ENCODE measurements at regions not wholly inside any gene's neighbourhood (a gene's known extent, or its start where the extent isn't known, plus 50 kb on each side); places are given as distances from the start of the nearest gene placed in this dataset.

DNA sequence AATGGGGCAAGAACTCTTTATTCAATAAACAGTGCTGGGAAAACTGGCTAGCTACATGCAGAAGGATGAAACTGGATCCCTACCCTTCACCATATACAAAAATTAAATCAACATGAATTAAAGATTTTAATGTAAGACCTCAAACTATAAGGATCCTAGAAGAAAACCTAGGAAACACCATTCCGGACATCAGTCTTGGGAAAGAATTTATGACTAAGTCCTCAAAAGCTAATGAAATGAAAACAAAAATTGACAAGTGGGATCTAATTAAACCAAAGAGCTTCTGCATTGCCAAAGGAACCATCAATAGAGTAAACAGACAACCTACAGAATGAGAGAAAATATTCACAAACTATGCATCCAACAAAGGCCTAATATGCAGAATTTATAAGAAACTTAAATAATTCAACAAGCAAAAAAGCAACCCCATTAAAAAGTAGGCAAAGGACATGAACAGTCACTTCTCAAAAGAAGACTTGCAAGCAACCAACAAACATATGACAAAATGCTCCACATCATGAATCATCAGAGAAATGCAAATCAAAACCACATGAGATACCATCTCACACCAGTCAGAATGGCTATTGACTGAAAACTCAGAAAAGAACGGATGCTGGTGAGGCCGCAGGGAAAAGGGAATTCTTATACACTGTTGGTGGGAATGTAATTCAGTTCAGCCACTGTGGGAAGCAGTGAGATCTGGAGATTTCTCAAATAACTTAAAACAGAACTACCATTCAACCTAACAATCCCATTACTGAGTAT is 104.3 kb upstream of the MAP3K1 start:
- H3K36me3 ChIP-seq = no peaks in the 10 kb centered on the region
- no peaks in the 10 kb centered on the region for H3K4me1 ChIP-seq
- ATAC-seq = no peak
- H3K4me3 ChIP-seq = no peak overlapping the region
- no peak overlapping the region for H3K27ac ChIP-seq
- no peaks in the 10 kb centered on the region for H3K9me3 ChIP-seq
- TF ChIP-seq, protein P1, sequence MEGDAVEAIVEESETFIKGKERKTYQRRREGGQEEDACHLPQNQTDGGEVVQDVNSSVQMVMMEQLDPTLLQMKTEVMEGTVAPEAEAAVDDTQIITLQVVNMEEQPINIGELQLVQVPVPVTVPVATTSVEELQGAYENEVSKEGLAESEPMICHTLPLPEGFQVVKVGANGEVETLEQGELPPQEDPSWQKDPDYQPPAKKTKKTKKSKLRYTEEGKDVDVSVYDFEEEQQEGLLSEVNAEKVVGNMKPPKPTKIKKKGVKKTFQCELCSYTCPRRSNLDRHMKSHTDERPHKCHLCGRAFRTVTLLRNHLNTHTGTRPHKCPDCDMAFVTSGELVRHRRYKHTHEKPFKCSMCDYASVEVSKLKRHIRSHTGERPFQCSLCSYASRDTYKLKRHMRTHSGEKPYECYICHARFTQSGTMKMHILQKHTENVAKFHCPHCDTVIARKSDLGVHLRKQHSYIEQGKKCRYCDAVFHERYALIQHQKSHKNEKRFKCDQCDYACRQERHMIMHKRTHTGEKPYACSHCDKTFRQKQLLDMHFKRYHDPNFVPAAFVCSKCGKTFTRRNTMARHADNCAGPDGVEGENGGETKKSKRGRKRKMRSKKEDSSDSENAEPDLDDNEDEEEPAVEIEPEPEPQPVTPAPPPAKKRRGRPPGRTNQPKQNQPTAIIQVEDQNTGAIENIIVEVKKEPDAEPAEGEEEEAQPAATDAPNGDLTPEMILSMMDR (IDR thresholded peaks at IDR 0.05) = no peak
- no peak for DNase-seq
- intact Hi-C loops (cut with DNase I) = no loop called here
- H3K27me3 ChIP-seq = no peaks in the 10 kb centered on the region

DNA sequence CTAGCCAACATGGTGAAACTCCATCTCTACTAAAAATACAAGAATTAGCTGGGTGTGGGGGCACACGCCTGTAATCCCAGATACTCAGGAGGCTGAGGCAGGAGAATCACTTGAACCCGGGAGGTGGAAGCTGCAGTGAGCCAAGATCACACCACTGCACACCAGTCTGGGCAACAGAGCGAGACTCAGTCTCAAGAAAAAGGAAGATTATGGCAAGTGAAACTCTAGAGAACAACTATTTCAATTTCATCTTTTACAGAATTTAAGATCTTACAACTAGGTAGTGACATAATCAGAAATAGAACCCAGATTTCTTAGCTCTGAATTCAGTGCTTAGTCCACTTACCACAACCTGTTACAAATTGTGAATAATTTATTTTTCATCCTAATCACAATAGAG is 108.8 kb upstream of the MAP3K1 start:
- Histone ChIP-seq H3K9me3 (no peaks in the 10 kb centered on the region), H3K4me1 (no peaks in the 10 kb centered on the region), H3K27me3 (no peaks in the 10 kb centered on the region), H3K36me3 (no peaks in the 10 kb centered on the region), H3K27ac (no peak overlapping the region), H3K4me3 (no peak overlapping the region)
- no peak for ATAC-seq
- TF ChIP-seq, protein P1 (IDR thresholded peaks at IDR 0.05) = no peak
- no peak for DNase-seq
- intact Hi-C loops (cut with DNase I) = no loop called here

DNA sequence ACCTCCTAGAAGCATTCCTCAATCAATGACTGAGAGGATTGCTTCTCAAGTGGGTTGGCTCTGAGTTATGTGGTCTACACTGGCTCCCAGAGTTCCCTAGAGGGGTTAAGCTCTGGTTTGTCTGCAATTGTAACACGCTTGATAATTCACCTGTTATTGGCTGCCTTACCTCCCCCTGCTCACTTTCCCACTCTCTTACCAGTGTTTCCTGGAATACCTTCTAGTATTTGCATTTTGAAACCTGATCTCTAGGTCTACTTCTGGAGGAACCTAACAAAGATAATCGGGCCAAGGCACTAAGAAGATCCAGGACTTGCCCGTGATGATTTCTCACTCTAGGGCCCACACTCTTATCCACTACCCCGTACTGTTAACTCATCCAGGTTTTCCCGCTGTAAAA is 110.1 kb upstream of the MAP3K1 start:
- H3K4me3 ChIP-seq = no peak overlapping the region
- no peaks in the 10 kb centered on the region for H3K9me3 ChIP-seq
- TF ChIP-seq, protein P1 (IDR thresholded peaks at IDR 0.05) = no peak
- ATAC-seq (no peak), DNase-seq (no peak)
- no peaks in the 10 kb centered on the region for H3K27me3 ChIP-seq
- no peaks in the 10 kb centered on the region for H3K36me3 ChIP-seq
- no peaks in the 10 kb centered on the region for H3K4me1 ChIP-seq
- intact Hi-C loops (cut with DNase I) = no loop called here
- H3K27ac ChIP-seq = no peak overlapping the region

DNA sequence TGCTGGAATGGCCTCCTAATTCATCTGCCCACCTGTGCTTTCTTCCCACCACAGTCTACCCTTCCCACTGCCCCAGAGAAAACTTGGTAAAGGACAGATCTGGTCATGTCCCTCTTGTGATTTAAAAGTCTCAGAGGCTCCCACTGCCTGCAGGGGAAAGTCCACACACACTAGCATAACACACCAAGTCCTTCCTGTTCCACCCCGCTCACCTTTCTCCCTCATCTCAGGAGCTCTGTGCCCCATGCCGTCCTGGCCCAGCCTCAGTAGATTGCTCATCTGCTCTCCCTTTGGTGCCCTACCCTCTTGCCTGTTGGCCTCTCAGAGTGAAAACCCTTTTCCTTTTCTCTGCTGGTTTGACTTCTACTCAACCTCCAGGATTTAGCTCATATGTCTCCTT is 111.4 kb upstream of the MAP3K1 start:
- no peaks in the 10 kb centered on the region for H3K27me3 ChIP-seq
- TF ChIP-seq, protein P1 (IDR thresholded peaks at IDR 0.05) = no peak
- no peak overlapping the region for H3K4me3 ChIP-seq
- no peaks in the 10 kb centered on the region for H3K36me3 ChIP-seq
- no peaks in the 10 kb centered on the region for H3K9me3 ChIP-seq
- no peaks in the 10 kb centered on the region for H3K4me1 ChIP-seq
- intact Hi-C loops (cut with DNase I) = no loop called here
- no peak for ATAC-seq
- H3K27ac ChIP-seq = no peak overlapping the region
- DNase-seq = no peak

DNA sequence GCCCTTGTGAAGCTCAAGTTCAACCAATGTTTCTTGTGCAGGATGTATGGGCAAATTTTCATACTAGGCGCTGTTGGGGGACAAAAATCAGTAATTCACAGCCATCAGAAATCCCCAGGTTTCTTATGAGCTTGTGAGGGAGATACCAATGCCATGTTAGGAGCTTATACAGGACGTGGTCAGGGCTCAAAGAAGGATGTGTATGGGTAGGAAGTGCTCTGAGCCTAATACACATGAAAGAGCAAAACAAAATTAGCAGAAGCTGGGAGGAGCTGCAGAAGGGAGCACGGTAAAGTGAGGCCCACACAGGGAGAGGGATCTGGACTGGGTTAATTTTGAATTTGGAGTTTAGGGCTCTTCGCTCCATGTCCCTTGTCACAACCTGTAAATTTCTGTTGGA is 114.6 kb upstream of the MAP3K1 start:
- TF ChIP-seq, protein P1 (IDR thresholded peaks at IDR 0.05) = no peak
- no peaks in the 10 kb centered on the region for H3K27me3 ChIP-seq
- intact Hi-C loops (cut with DNase I) = no loop called here
- no peak for DNase-seq
- no peak for ATAC-seq
- no peak overlapping the region for H3K4me3 ChIP-seq
- no peaks in the 10 kb centered on the region for H3K36me3 ChIP-seq
- H3K4me1 ChIP-seq = no peaks in the 10 kb centered on the region
- no peaks in the 10 kb centered on the region for H3K9me3 ChIP-seq
- H3K27ac ChIP-seq = no peak overlapping the region

DNA sequence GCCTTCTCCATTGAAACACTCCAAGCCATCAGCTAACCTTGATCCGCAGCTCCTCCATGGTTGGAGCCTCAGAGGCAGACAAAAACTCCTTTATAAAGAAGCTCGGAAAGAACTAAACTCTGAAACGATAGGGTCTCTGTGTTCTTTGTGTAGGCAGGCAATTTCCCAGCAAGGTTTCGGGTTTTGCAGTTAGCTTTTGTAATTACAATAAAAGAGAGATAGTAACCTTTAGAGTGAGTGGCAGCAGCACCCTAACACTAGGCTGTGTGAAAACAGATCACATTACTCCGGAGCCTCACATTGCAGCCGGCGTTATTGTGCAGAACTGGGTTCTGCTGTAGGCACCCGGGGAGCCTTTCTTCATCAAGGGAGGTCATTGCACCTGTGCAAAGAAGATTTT is 115.8 kb upstream of the MAP3K1 start:
- DNase-seq (no peak), ATAC-seq (no peak)
- no peaks in the 10 kb centered on the region for H3K27me3 ChIP-seq
- H3K4me3 ChIP-seq = no peak overlapping the region
- TF ChIP-seq, protein P1 (IDR thresholded peaks at IDR 0.05) = no peak
- H3K27ac ChIP-seq = no peak overlapping the region
- H3K9me3 ChIP-seq = no peaks in the 10 kb centered on the region
- no peaks in the 10 kb centered on the region for H3K36me3 ChIP-seq
- no peaks in the 10 kb centered on the region for H3K4me1 ChIP-seq
- intact Hi-C loops (cut with DNase I) = no loop called here

All from upper lobe of right lung (tissue), 1 donor.